Karpas-422 (cell line): ENCODE measurements at regions not wholly inside any gene's neighbourhood (a gene's known extent, or its start where the extent isn't known, plus 50 kb on each side); places are given as distances from the start of the nearest gene placed in this dataset.
A peak's percentile ranks its signal among the peaks of the same experiment; 100 is the strongest.

Source experiments
- DNase-seq: peaks from one replicate; pipeline ENCODE4 v3.0.0-alpha.2; 2015
- H2AFZ ChIP-seq: fragments of 200-600 bp; sonication (generic); 2 replicates; pipeline ENCODE4 v1.6.1; 2014; ENCODE audit warnings: antibody characterized with exemption, low read length, mixed read lengths
- H3K27ac ChIP-seq: fragments of 200-600 bp; sonication (generic); 2 replicates; pipeline ENCODE4 v1.5.1; 2014; ENCODE audit warnings: mild to moderate bottlenecking, low read length, moderate library complexity
- H3K27me3 ChIP-seq: fragments of 200-600 bp; sonication (generic); 2 replicates; pipeline ENCODE4 v1.6.1; 2014; ENCODE audit warnings: low read length, mixed read lengths
- H3K36me3 ChIP-seq: fragments of 200-600 bp; sonication (generic); 2 replicates; pipeline ENCODE4 v1.6.1; 2014; ENCODE audit warnings: low read length, mixed read lengths; ENCODE audit not compliant: insufficient read depth
- H3K4me1 ChIP-seq: fragments of 200-600 bp; sonication (generic); 2 replicates; pipeline ENCODE4 v1.6.1; 2014; ENCODE audit warnings: mild to moderate bottlenecking, low read length, mixed read lengths
- H3K4me2 ChIP-seq: fragments of 200-600 bp; sonication (generic); 2 replicates; pipeline ENCODE4 v1.6.1; 2014; ENCODE audit warnings: low read length, low read depth, mild to moderate bottlenecking; ENCODE audit not compliant: poor library complexity, severe bottlenecking
- H3K4me3 ChIP-seq: fragments of 200-600 bp; sonication (generic); 2 replicates; pipeline ENCODE4 v1.5.1; 2014; ENCODE audit warnings: mild to moderate bottlenecking, antibody characterized with exemption, low read length, mixed read lengths
- H3K79me2 ChIP-seq: fragments of 200-600 bp; sonication (generic); 2 replicates; pipeline ENCODE4 v1.6.1; 2014; ENCODE audit warnings: mild to moderate bottlenecking, low read length, mixed read lengths
- H3K9ac ChIP-seq: fragments of 200-600 bp; sonication (generic); 2 replicates; pipeline ENCODE4 v1.6.0; 2014; ENCODE audit warnings: low read length
- H3K9me2 ChIP-seq: fragments of 200-600 bp; sonication (generic), shearing (Covaris generic); replicated peaks from 2 replicates; pipeline ENCODE4 v1.6.0; 2014; ENCODE audit warnings: mild to moderate bottlenecking, low read length, moderate library complexity; ENCODE audit not compliant: insufficient read depth
- H3K9me3 ChIP-seq: fragments of 300-700, 200-600 bp; sonication (generic); 2 replicates; pipeline ENCODE4 v1.6.1; 2014; ENCODE audit warnings: low read length, mixed read lengths
- H4K20me1 ChIP-seq: fragments of 200-600 bp; sonication (generic); 2 replicates; pipeline ENCODE4 v1.6.1; 2014; ENCODE audit warnings: mild to moderate bottlenecking, antibody characterized with exemption, low read length, low read depth; ENCODE audit not compliant: insufficient read depth

DNA sequence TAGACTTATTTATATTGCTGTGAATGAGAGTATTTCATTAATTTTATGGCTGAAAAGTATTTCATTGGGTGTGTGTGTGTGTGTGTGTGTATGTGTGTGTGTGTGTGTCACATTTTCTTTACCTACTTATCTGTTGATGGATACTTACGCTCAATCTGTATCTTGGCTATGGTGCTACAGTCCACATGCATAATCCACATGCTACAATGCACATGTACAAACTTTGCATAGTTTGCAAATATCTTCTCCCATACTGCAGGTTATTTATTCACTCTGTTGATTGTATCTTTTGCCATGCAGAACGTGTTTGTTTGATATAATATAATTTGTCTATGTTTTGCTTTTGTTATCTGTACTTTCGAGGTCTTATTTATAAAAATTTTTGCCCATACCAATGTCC lies 167.8 kb downstream of the RAB28 start:
- no peaks in the 10 kb centered on the region for H3K27me3 ChIP-seq

DNA sequence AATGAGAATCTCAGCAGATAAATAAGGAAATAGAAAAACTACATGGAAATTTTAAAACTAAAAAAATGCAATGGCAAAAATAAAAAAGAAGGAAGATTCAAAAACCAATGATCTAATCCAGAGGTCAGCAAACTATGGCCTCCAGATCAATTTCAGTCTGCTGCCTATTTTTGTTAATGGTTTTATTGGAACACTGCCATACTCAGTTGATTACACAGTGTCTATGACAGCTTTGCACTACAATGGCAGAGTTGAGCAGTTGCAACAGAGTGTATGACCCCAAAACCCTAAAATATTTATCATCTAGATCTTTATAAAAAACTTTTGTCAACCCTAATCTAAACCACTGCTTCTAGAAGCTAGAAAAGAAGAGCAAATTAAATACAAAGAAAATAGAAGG lies 170.3 kb downstream of the RAB28 start:
- Histone ChIP-seq H3K36me3 (0 out of 2 replicates have a peak, but pooled peaks cover 3% of the 10 kb centered on the region), H4K20me1 (no peaks in the 10 kb centered on the region), H3K4me1 (peaks cover 9% of the 10 kb centered on the region), H3K4me3 (no peak overlapping the region), H3K9ac (no peak overlapping the region), H3K9me2 (no peaks in the 10 kb centered on the region), H3K27me3 (no peaks in the 10 kb centered on the region), H3K79me2 (no peaks in the 10 kb centered on the region), H2AFZ (no peak overlapping the region), H3K9me3 (no peaks in the 10 kb centered on the region), H3K4me2 (no peak overlapping the region), H3K27ac (no peak overlapping the region)
- DNase-seq: no peak

More for the DNA sequence above, 167.8 kb downstream of the RAB28 start:
- peaks cover 9% of the 10 kb centered on the region for H3K4me1 ChIP-seq
- H3K4me2 ChIP-seq: no peak overlapping the region
- H4K20me1 ChIP-seq: no peaks in the 10 kb centered on the region
- no peak overlapping the region for H3K27ac ChIP-seq
- no peak overlapping the region for H2AFZ ChIP-seq
- no peak overlapping the region for H3K4me3 ChIP-seq
- no peak overlapping the region for H3K9ac ChIP-seq
- 0 out of 2 replicates have a peak, but pooled peaks cover 3% of the 10 kb centered on the region for H3K36me3 ChIP-seq
- no peaks in the 10 kb centered on the region for H3K79me2 ChIP-seq
- H3K9me3 ChIP-seq: no peaks in the 10 kb centered on the region
- no peak for DNase-seq
- H3K9me2 ChIP-seq: no peaks in the 10 kb centered on the region

DNA sequence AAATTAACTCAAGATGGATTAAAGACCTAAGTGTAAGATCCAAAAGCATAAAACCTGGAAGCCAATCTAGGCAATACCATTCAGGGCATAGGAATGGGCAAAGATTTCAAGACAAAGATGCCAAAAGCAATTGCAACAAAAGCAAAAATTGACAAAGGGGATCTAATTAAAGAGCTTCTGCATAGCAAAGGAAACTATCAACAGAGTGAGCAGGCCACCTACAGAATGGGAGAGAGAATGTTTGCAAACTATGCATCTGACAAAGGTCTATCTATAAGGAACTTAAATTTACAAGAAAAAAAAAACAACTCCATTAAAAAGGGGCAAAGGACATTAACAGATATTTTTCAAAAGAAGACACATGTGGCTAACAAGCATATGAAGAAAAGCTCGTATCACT lies 171.9 kb downstream of the RAB28 start:
- Histone ChIP-seq H3K4me2 (no peak overlapping the region), H3K79me2 (no peaks in the 10 kb centered on the region), H3K4me3 (no peak overlapping the region), H3K9ac (no peak overlapping the region), H3K27me3 (no peaks in the 10 kb centered on the region), H4K20me1 (no peaks in the 10 kb centered on the region), H3K36me3 (0 out of 2 replicates have a peak, but pooled peaks cover 3% of the 10 kb centered on the region), H3K9me3 (no peaks in the 10 kb centered on the region), H2AFZ (no peak overlapping the region), H3K9me2 (no peaks in the 10 kb centered on the region), H3K4me1 (peaks cover 23% of the 10 kb centered on the region), H3K27ac (no peak overlapping the region)
- no peak for DNase-seq

DNA sequence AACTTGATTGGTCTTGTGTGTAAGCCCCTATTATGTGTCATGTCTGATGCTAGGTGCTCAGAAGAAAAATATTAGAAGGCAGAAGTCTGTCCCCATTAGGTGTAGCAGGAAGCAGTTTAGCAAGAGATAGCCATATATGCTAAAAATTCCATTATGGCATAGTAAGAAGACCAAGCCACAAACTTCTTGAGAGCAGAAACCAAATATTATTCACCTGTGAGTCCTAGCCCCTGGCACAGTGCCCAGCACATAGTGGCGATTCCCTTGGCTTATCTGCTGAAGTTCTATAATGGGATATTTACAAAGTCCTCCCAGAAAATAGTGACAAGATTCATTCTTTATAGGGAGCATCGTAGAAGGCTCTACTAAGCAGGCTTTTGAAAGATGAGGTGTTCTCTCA lies 174.4 kb downstream of the RAB28 start:
- Histone ChIP-seq H3K4me3 (no peak overlapping the region), H3K4me1 (peaks cover 47% of the 10 kb centered on the region), H3K9me2 (no peaks in the 10 kb centered on the region), H4K20me1 (no peaks in the 10 kb centered on the region), H3K27ac (no peak overlapping the region), H3K27me3 (no peaks in the 10 kb centered on the region), H2AFZ (no peak overlapping the region), H3K79me2 (no peaks in the 10 kb centered on the region), H3K9me3 (no peaks in the 10 kb centered on the region), H3K9ac (no peak overlapping the region), H3K4me2 (no peak overlapping the region), H3K36me3 (0 out of 2 replicates have a peak, but pooled peaks cover 3% of the 10 kb centered on the region)
- DNase-seq: no peak

DNA sequence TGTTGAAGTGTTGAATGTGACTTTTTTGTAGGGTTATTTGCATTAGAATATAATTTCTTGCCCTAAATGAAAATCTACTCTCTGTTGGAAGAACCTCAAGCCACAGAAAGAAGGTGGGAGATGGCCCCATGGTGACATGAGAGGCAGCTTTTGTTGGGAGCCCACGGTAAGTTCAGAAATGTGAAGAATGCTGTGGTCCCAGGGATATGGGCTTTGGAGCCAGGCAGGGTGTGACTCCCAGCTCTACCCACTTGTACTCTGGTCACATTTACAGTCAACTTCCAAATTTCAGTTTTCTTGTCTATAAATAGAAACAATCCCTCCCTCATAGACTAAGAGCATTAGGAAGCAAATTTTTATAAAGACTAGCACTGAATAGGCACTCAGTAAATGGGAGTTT lies 177.8 kb downstream of the RAB28 start:
- Histone ChIP-seq H3K9ac (no peak overlapping the region), H3K27me3 (no peaks in the 10 kb centered on the region), H3K79me2 (no peaks in the 10 kb centered on the region), H4K20me1 (no peaks in the 10 kb centered on the region), H3K27ac (peak overlapping the region; percentile 44; the same call in 1 of the 2 replicates), H2AFZ (no peak overlapping the region), H3K9me2 (no peaks in the 10 kb centered on the region), H3K36me3 (no peaks in the 10 kb centered on the region), H3K4me3 (no peak overlapping the region), H3K4me1 (peaks cover 54% of the 10 kb centered on the region), H3K4me2 (no peak overlapping the region), H3K9me3 (no peaks in the 10 kb centered on the region; the same call in 1 of the 2 replicates)
- no peak for DNase-seq

DNA sequence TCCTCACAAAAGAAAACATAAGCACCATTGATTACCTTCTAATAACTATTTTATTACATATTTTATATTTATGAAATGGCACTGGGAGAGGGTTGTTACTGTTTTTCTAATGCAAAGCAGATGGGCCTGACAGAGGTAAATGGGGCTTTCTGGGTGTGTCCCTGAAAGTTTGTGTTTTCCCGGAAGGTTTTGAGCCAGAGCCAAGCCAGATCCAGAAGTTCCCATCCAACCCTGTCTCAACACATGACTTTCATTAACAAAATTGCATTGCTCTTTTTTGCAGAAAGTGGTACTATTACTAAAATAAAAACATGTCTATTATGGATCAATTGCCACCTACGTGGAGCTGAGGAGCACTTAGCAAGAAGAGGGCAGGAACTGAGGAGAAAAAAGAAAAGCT lies 181.3 kb downstream of the RAB28 start:
- Histone ChIP-seq H3K79me2 (no peaks in the 10 kb centered on the region), H3K4me2 (no peak overlapping the region), H3K9ac (no peak overlapping the region), H3K4me1 (peaks cover 46% of the 10 kb centered on the region), H4K20me1 (no peaks in the 10 kb centered on the region), H3K9me2 (no peaks in the 10 kb centered on the region), H3K27ac (peak overlapping the region; percentile 87), H3K27me3 (no peaks in the 10 kb centered on the region), H2AFZ (no peak overlapping the region), H3K4me3 (no peak overlapping the region), H3K9me3 (no peaks in the 10 kb centered on the region; the same call in 1 of the 2 replicates), H3K36me3 (peaks cover 6% of the 10 kb centered on the region; the same call in 1 of the 2 replicates)
- DNase-seq: no peak

DNA sequence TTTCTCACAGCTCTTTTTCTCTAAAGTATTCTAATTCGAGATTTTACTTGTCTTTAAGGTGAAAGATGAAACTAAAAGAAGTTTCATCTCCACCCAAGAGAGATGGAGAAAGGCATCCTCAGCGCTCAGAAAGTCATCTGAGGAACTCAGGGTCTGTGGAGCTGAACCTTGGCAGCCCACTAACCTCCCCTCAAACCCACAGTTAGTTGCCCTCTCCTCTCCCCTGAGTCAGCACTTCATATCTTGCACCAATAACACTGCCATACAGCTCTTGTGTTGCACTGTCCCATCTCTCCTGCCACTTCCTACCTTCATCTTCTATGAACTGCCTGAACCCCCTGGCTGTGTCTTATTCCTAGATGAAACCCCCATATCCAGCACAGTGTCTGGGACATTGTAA lies 184.8 kb downstream of the RAB28 start:
- no peak overlapping the region for H3K4me3 ChIP-seq
- no peak overlapping the region for H3K9ac ChIP-seq
- H3K4me1 ChIP-seq: peaks cover 13% of the 10 kb centered on the region
- H3K27me3 ChIP-seq: no peaks in the 10 kb centered on the region
- peaks cover 16% of the 10 kb centered on the region for H3K36me3 ChIP-seq
- DNase-seq: no peak
- H3K4me2 ChIP-seq: no peak overlapping the region
- H3K9me2 ChIP-seq: no peaks in the 10 kb centered on the region
- no peak overlapping the region for H2AFZ ChIP-seq
- H3K9me3 ChIP-seq: peaks cover 9% of the 10 kb centered on the region
- H3K79me2 ChIP-seq: no peaks in the 10 kb centered on the region
- no peaks in the 10 kb centered on the region for H4K20me1 ChIP-seq
- H3K27ac ChIP-seq: no peak overlapping the region

DNA sequence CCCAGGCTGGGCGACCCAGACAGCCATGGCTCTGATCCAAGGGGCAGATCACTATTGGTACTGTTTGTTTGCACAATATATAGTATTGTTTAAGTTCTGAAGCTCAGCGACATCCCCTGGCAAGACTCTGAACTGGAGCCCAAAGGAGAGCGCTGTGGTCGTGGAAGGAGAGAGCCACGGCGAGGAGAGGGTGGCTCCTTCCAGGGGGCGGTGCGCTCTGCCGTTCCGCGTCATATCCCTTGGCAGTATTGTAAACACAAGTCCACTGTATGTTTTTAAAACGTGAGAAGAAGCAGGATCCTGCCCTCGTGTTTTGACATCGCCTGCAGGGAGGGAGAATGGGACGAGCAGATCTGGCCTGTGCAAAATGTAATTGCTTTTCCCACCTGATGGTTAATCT lies 185.5 kb downstream of the RAB28 start:
- Histone ChIP-seq H3K79me2 (no peaks in the 10 kb centered on the region), H3K4me3 (no peak overlapping the region), H3K4me1 (peaks cover 6% of the 10 kb centered on the region), H3K27ac (no peak overlapping the region), H3K9ac (no peak overlapping the region), H2AFZ (no peak overlapping the region), H4K20me1 (no peaks in the 10 kb centered on the region), H3K36me3 (peaks cover 16% of the 10 kb centered on the region), H3K9me3 (peaks cover 9% of the 10 kb centered on the region), H3K27me3 (no peaks in the 10 kb centered on the region), H3K9me2 (no peaks in the 10 kb centered on the region), H3K4me2 (no peak overlapping the region)
- no peak for DNase-seq

DNA sequence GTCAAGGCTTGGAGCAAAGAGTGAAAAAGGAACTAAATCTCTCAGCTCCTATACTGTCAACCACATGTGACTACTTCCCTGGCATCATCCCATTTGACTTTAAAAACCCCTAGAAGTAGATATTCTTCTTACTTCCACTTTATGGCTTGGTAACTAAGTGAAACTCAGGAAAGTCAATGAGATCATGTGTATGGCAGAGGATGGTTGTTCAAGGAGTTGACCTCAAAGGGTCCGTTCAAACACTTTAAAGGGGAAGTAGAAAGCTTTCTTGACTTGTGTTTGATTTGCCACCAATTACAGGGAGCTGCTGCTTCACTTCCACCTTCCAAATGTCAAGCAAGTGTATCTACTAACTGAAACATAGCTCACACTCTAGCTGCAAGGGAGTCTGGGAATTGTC lies 187.2 kb downstream of the RAB28 start:
- Histone ChIP-seq H3K4me1 (no peaks in the 10 kb centered on the region), H2AFZ (no peak overlapping the region), H3K4me2 (no peak overlapping the region), H3K9me2 (no peaks in the 10 kb centered on the region), H3K27me3 (no peaks in the 10 kb centered on the region), H4K20me1 (no peaks in the 10 kb centered on the region), H3K27ac (no peak overlapping the region), H3K9me3 (peaks cover 9% of the 10 kb centered on the region), H3K36me3 (peaks cover 25% of the 10 kb centered on the region), H3K9ac (no peak overlapping the region), H3K4me3 (no peak overlapping the region), H3K79me2 (no peaks in the 10 kb centered on the region)
- no peak for DNase-seq
